Brain microvascular endothelial cell (primary cell): ENCODE measurements at regions not wholly inside any gene's neighbourhood (a gene's known extent, or its start where the extent isn't known, plus 50 kb on each side); places are given as distances from the start of the nearest gene placed in this dataset.

Experiments used
- DNase-seq: peaks from one replicate; pipeline ENCODE4 v3.0.0-alpha.2; 2020
- H3K27ac ChIP-seq: fragments of 250-450 bp; sonication (Bioruptor Pico); 2 replicates; pipeline ENCODE4 v1.5.1; 2020; ENCODE audit warnings: mild to moderate bottlenecking, moderate library complexity
- H3K27me3 ChIP-seq: fragments of 250-450 bp; sonication (Bioruptor Pico); replicated peaks from 2 replicates; pipeline ENCODE4 v1.5.1; 2020; ENCODE audit warnings: mild to moderate bottlenecking
- H3K36me3 ChIP-seq: fragments of 250-450 bp; sonication (Bioruptor Pico); replicated peaks from 2 replicates; pipeline ENCODE4 v1.5.1; 2020; ENCODE audit warnings: mild to moderate bottlenecking
- H3K4me3 ChIP-seq: 2 replicates; pipeline ENCODE4 v1.5.1; 2011; ENCODE audit warnings: low read depth, mild to moderate bottlenecking, control low read depth, low read length, moderate library complexity
- CTCF ChIP-seq: IDR thresholded peaks from 2 replicates; pipeline ENCODE4 v1.5.1; 2011; ENCODE audit warnings: low read depth, mild to moderate bottlenecking, moderate library complexity, low read length, control low read depth, inconsistent platforms; ENCODE audit errors: missing control alignments
- in situ Hi-C: cut with HindIII; loops from 2 replicates; pipeline ENCODE4 v1.10.0; 2017; ENCODE audit warnings: low sequenced_read_pairs, low pct_ligation_motif_present

- no peak overlapping the region for H3K27ac ChIP-seq
- H3K4me3 ChIP-seq, result no peak overlapping the region
- in situ Hi-C loops, result no loop called here
- H3K27me3 ChIP-seq, result no peaks in the 10 kb centered on the region
- H3K36me3 ChIP-seq, result no peaks in the 10 kb centered on the region
- DNase-seq, result no peak
- no peak for TF ChIP-seq CTCF
Measured at GRCh38 chr7:126227055-126227454, 1025.7 kb downstream of the GRM8 start.

- in situ Hi-C loops, result no loop called here
- no peak for DNase-seq
Measured at GRCh38 chr7:126223729-126224128, 1029.0 kb downstream of the GRM8 start.

GRCh38 chr7:126222782-126223181 lies 1030.0 kb downstream of the GRM8 start:
- Histone ChIP-seq H3K36me3 (no peaks in the 10 kb centered on the region), H3K4me3 (no peak overlapping the region), H3K27ac (no peak overlapping the region), H3K27me3 (no peaks in the 10 kb centered on the region)
- DNase-seq, result no peak
- TF ChIP-seq CTCF, result no peak
- in situ Hi-C loops, result no loop called here

More at GRCh38 chr7:126223729-126224128, 1029.0 kb downstream of the GRM8 start:
- TF ChIP-seq CTCF, result no peak
- Histone ChIP-seq H3K4me3 (no peak overlapping the region), H3K27ac (no peak overlapping the region), H3K36me3 (no peaks in the 10 kb centered on the region), H3K27me3 (no peaks in the 10 kb centered on the region)

GRCh38 chr7:126215785-126216184 lies 1037.0 kb downstream of the GRM8 start:
- H3K27ac ChIP-seq, result no peak overlapping the region
- H3K36me3 ChIP-seq, result no peaks in the 10 kb centered on the region
- no peak for DNase-seq
- TF ChIP-seq CTCF, result no peak
- no peaks in the 10 kb centered on the region for H3K27me3 ChIP-seq
- in situ Hi-C loops, result no loop called here
- no peak overlapping the region for H3K4me3 ChIP-seq

- Histone ChIP-seq H3K4me3 (no peak overlapping the region), H3K36me3 (no peaks in the 10 kb centered on the region), H3K27ac (no peak overlapping the region), H3K27me3 (no peaks in the 10 kb centered on the region)
- in situ Hi-C loops, result no loop called here
- peak; percentile 16 for DNase-seq
- TF ChIP-seq CTCF, result no peak
Measured at GRCh38 chr7:126213876-126214275, 1038.9 kb downstream of the GRM8 start.

- in situ Hi-C loops, result no loop called here
Measured at GRCh38 chr7:126211875-126212274, 1040.9 kb downstream of the GRM8 start.

More at GRCh38 chr7:126211875-126212274, 1040.9 kb downstream of the GRM8 start:
- Histone ChIP-seq H3K27me3 (no peaks in the 10 kb centered on the region), H3K4me3 (no peak overlapping the region), H3K36me3 (no peaks in the 10 kb centered on the region), H3K27ac (no peak overlapping the region)
- TF ChIP-seq CTCF, result no peak
- DNase-seq, result no peak
